ENCODE measurements at regions not wholly inside any gene's neighbourhood (a gene's known extent, or its start where the extent isn't known, plus 50 kb on each side); places are given as distances from the start of the nearest gene placed in this dataset.

- TF ChIP-seq POLR2A (IDR thresholded peaks at IDR 0.05) (no peak), CTCF (IDR thresholded peaks at IDR 0.05) (no peak)
Measured at GRCh38 chr4:188639479-188640100, 500.3 kb downstream of the TRIML1 start.
